GM21825 (cell line): ENCODE measurements at regions not wholly inside any gene's neighbourhood (a gene's known extent, or its start where the extent isn't known, plus 50 kb on each side); places are given as distances from the start of the nearest gene placed in this dataset.
"Not testable (repeated sequence)": the region's sequence is repeated elsewhere in the genome, so short reads cannot be mapped to it uniquely, and the experiment has no call there.

Experiments
- ATAC-seq: cut with Tn5 transposase; IDR thresholded peaks from one replicate; pipeline ENCODE4 v1.9.1; 2021; ENCODE audit warnings: mild to moderate bottlenecking, moderate library complexity; ENCODE audit not compliant: unreplicated experiment

DNA sequence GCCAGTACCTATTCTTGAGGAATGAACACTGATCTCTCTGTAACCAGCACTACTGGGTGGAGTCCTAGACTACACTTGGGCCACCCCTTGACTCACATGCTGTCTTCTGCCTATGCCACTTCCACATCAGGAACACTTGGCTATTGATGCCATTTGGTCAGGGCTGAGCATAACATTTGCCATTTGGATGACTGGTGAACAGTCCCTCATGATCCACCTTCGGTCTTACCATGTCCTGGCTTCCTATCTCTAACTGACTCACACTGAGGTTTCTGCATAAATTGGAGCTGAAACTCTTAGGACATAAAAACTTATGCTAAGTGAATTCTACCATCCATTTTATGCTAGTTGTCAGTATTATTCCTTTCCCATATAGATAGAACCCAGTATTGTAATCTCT, 91.7 kb upstream of the PELI2 start:
- ATAC-seq, result no peak

DNA sequence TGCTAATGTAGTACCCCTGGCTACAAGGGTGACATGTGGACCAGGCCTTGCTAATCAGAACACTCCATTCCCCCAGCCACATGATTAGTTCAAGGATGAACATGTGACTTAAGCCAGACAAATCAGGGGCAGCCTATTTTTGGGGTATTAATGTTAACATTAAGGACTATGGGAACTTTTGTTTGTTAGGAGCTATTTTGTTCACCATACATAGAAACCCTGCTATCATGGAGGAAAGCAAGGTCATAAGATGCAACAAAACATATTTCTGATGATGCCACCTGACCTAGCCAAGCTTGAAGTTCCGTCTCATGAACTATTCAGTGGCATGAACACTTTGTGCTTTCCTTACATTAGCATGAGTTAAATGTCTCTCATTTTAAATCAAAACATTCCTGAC, 90.8 kb upstream of the PELI2 start:
- no peak for ATAC-seq

DNA sequence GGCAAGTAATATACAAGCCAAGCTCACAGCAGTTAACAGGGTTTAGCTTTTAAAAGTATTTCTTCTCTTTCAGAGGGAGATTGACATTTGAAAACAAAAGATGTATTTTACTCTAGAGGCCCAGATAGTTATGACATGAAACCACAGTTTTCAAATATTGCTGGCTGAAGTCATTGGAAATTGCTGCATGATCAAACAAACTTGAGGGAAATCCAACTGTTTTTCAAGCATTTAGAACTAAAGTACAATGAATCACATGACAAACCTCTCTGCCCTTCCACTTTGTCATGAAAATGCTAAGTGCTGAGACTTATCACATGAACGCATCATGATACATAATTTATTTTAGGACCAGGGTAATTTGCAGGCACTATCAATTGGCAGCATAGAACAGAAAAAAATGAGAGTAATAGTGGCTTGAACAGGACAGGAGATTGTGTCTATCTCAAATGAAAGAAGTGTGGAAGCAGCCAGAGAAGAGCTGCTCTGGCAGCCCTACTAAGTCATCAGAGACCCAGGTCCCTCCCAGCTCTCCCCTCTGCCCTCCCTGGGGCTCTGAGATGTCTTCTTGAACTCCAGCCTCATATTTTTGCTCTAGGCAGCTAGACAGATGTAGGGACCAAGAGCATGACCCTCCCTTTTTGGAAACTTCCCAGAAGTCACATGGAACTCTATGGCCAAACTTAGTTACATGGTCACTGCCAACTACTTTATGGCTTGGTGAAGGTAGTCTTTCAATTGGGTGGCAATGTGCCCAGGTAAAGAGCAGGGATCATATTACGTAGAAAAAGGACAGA, 90.1 kb upstream of the PELI2 start:
- no peak for ATAC-seq

DNA sequence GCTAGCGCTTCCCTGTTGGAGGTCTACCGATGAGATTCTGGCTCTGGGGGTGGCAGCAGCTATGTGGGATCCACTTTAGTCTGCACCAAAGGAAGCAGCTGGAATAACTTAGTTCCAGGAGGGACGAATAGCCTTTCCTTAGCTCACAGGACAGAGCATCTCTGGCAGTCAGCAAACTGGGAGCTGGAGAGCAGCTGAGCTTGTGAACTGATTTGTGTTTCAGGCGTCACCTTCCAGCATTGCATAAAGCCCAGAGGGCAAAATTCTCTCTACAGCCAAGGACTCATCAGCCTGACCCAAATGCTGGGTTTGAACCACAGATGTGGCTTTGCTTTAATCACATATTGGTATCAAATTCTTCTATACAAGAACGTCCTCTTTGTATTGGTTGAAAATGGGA, 81.9 kb upstream of the PELI2 start:
- ATAC-seq, result no peak

DNA sequence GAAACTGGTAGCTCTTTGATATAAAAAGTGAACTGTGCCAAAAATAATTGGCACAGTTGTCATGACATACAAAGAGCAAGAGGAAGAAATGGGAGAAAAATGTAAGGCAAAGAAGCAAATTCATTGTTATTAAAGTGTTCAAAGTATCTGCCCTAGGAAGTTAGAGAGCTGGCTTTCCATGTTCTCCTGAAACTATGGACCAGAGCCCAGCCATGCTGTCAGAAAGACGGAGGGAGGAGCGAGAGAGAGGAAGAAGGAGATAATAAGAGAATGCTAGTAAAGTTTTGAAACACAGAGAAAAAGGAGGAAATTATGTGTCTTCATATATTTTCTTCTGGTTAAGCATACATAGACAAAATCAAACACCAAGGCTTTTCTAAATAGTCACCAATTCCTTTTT, 78.1 kb upstream of the PELI2 start:
- ATAC-seq, result no peak

DNA sequence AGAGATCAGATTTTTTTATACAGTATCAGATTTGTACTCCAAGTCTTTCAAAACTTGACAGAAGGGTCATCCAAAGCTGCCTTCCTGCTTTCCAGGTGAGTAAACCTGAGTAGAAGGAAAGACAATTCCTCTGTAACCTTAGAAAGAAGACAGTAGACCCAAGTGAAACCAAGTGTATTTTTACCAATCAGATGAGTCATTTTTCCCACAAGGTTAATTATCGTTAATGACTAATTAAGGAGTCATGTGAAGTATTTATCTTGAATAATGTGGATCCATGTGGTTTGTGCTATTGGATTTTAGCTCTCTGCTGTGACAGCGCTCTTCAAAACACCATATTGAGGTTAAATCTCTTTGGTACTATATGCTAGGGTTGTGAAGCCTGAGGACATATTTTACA, 74.0 kb upstream of the PELI2 start:
- no peak for ATAC-seq

DNA sequence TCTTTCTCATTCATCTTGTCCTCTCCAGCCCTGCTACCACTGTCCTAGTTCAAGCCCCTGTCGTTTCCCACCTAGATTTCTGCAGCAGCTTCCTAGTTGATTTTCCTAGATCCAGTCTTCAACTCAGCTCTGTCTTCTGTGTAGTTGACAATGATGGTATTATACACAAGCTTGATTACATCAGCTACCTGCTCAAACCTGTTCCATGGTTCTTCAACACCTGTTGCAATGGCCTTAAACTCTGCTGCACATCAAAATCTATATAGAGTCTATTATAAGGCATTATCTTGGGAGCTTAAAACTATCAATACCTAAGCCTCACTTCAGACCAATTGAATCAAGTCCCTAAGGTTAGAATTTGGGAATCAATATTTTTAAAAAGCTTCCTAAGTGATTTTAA, 71.7 kb upstream of the PELI2 start:
- ATAC-seq, result no peak

DNA sequence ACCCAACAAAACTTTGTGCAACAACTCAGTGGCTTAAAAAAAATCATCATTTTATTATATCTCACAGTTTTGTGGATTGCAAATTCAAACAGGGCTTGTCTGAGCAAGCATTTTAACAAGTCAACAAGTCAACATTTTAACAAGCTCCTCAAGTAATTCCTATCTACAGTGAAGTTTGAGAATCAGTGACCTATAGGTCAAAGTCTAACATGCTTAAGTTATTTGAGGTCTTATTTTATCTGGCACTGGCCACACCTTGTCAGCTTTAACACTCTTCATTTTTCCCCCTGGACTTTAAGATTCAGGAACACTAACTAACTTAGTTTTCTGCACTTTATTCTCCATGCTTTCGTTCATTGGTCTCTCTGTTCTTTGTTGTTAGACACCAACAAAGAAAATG, 71.2 kb upstream of the PELI2 start:
- no peak for ATAC-seq

DNA sequence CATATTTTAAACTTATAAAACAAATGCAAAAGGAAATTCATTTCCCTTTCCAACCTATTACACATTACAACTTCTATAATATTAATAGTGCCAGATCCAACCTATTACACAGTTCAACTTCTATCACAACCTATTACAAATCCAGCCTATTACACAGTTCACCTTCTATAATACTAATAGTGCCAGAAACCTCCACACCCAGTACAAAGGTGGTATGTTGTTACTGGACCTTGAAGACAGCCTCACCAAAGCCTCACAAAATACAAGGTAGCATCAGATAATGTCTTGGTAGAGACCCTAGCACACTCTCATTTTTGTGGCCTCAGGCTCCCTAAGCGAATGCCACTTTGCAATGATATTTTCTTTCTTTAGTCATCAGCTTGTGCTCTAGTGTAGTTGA, 68.7 kb upstream of the PELI2 start:
- no peak for ATAC-seq

DNA sequence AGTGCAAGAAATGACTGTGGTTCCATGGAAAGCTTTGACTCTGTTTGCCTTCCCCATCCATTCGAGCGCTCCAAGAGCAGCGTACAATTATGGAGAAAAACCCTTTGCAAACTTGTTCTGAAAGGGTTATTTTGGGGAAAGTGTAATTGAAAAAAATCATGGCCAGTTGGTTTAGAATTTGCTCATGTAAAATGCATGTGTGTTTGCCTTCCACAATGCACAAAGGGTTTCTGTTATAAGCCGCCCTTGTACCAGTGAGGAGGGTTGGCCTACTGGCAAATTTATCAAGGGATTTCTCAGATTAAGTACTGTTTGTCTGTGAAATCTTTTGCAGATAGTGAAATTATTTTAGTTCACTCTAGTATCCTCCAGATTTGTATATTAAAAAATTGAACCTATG, 62.7 kb upstream of the PELI2 start:
- ATAC-seq, result no peak

DNA sequence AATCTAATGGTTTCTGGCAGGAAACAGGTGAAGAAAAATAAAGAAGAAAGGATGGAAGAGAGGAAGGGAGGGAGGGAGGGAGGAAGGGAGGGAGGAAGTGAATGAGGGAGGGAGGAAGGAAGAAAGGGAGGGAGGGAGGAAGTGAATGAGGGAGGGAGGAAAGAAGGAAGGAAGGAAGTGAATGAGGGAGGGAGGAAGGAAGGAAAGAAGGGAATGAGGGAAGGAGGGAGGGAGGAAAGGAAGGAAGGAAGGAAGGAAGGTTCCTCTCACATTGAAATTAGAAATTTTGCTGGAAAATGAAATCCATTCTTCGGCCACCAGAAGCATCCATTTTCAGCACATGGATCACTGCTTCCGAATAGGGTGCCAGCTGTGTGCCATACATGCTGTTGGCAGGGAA, 62.2 kb upstream of the PELI2 start:
- no peak for ATAC-seq

DNA sequence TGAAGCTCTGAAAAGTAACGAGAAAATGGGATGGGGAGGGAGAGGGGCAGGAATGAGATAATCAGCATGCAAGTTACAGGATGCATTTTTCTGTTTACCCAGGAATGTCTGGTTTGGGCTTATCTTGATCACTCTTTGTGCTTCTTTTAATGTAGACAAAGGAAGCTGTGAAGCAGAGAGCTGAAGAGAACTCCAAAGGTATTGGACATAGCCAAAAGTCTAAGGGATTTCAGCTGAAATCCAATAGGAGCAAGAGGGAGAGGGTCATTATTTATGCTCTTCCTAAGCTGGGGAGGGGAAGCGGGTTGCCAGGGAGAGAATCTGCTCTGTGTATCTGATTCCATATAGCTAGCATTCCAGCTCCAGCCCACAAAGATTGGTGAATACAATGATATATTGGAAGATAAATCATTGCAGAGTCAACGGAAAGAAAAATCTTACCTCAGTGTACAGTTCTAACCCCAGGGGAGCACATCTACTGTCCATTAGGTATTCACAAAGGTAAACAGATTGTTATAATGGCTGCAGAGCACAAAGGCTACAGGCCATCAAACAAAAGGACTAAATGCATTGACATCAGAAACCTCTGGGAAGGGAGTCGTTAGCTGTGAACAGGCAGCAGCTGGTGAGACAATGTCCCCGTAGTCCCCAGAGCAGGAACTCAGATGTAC, 61.0 kb upstream of the PELI2 start:
- ATAC-seq, result no peak

DNA sequence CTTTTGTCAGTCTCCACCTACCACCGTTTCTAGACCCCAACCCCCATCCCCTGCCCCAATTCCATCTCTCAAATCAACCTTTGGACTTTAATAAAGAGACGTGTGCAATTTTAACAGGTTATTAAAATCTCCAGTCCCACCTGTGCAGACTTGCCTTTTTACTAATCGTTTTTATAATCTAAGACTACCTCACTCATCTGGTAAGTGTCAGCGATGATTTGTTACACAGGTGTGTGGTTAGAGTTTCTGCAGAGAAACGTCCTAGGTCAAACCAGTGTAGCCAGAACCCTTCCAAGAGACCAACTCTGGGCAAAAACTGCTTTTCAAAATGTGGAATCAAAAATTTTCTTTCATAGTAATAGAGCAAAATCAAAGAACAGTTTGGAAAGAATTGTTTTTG, 60.4 kb upstream of the PELI2 start:
- ATAC-seq, result no peak

DNA sequence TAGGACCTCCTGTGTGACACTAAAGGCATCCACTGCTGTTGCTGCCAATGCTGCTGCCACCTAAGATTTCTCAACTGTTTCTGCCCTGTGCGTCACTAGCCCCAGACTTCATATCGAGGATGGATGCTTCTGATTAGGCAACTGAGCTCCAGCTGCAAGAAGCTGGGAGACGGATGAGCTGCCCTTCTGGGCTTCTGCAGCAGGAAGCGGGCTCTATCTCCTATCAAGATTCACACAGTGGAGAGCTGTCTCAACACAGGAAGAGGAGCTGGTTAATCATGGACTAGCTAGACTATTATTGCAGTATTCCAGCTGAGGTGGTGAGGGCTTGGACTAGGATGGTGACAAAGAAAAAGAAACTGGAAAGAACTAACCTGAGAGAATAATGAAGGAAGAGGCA, 59.2 kb upstream of the PELI2 start:
- ATAC-seq, result no peak

DNA sequence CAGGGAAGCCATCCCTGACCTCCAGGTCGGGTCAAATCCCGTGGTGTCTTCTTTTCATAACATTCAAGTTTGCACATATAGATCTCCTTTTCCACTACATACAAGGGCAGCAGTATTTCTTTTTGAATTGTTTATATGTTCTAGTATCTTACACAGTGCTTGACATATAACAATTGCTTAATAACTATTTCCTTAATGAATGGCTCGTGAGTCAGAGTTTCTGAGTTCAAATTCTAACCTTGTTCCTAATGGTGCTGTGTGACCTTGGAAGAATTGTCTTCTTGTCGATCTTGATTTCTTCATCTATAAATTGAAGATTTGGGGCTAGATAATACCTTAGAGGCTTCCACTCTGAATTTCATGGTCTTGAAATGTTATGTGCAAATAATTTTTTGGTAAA, 57.2 kb upstream of the PELI2 start:
- ATAC-seq, result no peak

DNA sequence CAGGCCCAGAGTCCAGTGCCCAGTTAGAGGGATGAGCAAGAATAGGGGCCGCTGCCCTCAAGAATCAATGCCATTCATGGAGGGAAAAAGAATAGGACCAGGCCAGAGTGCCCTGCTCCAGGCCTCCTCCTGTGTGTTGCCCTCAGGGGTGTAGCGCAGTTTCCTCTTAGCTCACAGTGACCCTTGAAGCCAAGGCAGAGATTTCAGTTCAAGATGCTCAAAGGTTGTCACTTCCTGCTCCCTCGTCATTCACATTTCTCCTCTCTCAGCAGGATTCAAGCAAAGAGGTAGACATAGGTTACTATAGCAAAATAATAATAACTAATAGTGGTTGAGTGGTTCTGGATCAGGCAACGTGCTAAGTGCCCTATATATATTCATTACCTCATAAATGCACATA, 55.1 kb upstream of the PELI2 start:
- no peak for ATAC-seq

DNA sequence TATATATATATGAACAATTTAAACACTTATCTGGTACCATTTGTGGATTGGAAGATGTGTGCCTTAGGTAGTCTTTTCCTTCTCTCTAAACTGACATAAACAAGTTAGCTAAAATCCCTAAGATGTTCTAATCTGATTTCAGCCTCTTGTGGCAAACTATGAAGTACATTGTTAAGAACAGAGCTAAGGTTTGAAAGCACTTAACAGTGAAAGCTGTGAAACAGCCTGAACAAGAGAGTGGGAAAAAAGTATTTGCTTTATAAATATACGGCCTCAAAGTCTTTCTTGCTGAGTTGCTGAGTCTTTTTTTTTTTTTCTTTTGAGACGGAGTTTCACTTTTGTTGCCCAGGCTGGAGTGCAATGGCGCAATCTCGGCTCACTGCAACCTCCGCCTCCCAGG, 53.7 kb upstream of the PELI2 start:
- no peak for ATAC-seq

DNA sequence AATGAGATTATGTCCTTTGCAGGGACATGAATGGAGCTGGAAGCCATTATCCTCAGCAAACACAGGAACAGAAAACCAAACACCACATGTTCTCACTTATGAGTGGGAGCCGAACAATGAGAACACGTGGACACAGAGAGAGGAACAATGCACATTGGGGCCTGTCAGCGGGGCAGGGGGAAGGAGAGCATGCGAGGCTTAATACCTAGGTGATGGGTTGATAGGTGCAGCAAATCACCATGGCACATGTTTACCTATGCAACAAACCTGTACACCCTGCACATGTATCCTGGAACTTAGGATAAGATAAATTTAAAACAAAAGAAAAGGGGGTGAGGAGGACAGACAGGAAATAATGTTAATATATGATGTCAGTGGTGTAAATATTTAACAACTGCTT, 53.0 kb upstream of the PELI2 start:
- not testable (repeated sequence) for ATAC-seq

DNA sequence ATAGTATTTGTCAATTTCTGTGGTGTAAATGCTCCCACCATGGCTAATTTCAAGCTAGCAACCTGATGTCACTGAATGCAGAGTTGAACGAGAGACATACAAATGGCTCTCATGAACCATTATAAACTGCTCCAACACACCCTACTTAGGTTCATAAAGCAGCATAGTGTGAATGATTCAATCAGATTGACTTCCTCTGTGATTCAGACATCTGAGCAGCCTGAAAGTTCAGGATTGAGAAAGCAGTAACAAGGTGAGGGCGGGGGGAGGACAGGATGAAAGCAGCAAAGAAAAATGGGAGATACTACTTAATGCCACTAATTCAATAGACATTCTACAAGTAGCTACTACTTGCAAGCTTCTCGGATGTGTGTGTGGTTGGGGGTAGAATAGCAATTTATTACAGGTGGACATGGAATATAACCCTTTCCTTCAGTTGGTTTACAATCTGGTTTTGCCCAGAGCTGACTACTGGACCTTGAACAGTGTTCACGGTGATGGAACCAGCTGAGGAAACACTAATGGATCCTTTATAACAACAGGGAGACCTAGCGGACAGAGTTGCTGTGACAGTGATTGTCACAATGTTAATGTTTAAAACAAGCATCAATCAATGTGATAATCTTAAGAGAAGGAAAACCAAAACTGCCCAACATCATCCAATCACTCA, 52.5 kb upstream of the PELI2 start:
- no peak for ATAC-seq
